OCI-LY7 (cell line): ENCODE measurements at regions not wholly inside any gene's neighbourhood (a gene's known extent, or its start where the extent isn't known, plus 50 kb on each side); places are given as distances from the start of the nearest gene placed in this dataset.

ENCODE experiments used
- EZH2phosphoT487 ChIP-seq: fragments of 200-600 bp; sonication (generic); IDR thresholded peaks from 2 replicates; pipeline ENCODE4 v1.6.1; 2018; ENCODE audit warnings: low read depth, borderline replicate concordance, mild to moderate bottlenecking, mixed run types, antibody characterized with exemption, low read length, moderate library complexity, mixed read lengths
- TF ChIP-seq, protein P1 (sequence below): fragments of 200-600 bp; sonication (generic); conservative IDR thresholded peaks from 2 replicates; pipeline ENCODE4 v1.5.1; 2014; ENCODE audit warnings: mild to moderate bottlenecking, antibody characterized with exemption, low read length, moderate library complexity, mixed read lengths

GRCh38 chr4:166284221-166284620 is 411.2 kb downstream of the TLL1 start:
- TF ChIP-seq, protein P1, sequence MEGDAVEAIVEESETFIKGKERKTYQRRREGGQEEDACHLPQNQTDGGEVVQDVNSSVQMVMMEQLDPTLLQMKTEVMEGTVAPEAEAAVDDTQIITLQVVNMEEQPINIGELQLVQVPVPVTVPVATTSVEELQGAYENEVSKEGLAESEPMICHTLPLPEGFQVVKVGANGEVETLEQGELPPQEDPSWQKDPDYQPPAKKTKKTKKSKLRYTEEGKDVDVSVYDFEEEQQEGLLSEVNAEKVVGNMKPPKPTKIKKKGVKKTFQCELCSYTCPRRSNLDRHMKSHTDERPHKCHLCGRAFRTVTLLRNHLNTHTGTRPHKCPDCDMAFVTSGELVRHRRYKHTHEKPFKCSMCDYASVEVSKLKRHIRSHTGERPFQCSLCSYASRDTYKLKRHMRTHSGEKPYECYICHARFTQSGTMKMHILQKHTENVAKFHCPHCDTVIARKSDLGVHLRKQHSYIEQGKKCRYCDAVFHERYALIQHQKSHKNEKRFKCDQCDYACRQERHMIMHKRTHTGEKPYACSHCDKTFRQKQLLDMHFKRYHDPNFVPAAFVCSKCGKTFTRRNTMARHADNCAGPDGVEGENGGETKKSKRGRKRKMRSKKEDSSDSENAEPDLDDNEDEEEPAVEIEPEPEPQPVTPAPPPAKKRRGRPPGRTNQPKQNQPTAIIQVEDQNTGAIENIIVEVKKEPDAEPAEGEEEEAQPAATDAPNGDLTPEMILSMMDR = no peak
- no peak for TF ChIP-seq EZH2phosphoT487
